ENCODE measurements at regions not wholly inside any gene's neighbourhood (a gene's known extent, or its start where the extent isn't known, plus 50 kb on each side); places are given as distances from the start of the nearest gene placed in this dataset.

DNA sequence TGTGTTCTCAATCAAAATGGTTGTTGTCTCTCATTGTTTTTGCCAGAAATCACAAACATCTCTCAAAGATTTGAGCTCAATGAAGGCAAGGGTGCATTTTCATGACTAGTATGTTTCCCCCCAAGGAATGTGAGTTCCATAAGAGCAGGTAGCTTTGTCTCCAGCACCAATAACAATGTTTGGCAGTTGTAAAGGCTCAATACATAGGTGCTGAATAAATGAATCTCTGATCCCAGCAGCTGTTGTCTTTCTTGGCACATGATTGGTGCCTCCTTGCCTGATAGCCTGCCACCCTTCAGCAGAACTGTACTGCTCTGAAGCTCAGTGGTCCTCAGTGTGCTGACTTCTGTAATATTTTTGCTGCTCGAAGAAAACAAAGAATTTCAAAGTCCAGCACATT is 103.1 kb upstream of the CDH11 start:
- no peak for DNase-seq (ENCODE audit: low read depth, low spot score)

DNA sequence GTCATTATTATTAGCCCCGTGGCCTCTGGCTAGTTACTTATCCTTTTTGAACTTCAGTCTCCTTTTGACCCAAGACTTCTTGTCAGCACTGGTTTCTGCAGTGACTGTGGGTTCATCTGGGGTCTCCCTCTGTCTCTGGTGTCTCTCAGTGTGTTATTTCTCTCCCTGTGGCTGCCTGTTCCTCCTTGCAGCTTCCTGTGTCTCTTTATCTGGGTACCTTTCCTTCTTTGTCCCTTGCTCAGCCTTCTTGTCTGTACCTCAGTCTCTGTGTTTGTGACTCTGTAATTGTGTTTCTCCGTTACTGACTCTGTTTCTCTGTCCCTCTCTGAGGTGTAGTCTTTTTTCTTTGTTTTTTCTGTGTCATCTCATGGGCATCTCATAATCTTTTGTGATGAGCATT is 102.6 kb upstream of the CDH11 start:
- no peak overlapping the region for H3K9ac ChIP-seq (ENCODE audit: insufficient read length)
- DNase-seq (ENCODE audit: low read depth, low spot score) = no peak
- H3K36me3 ChIP-seq (ENCODE audit: insufficient read depth, low read length) = no peaks in the 10 kb centered on the region

More for the DNA sequence above, 103.1 kb upstream of the CDH11 start:
- no peak overlapping the region for H3K9ac ChIP-seq (ENCODE audit: insufficient read length)
- no peak overlapping the region for H3K4me3 ChIP-seq
- TF ChIP-seq EZH2 (IDR thresholded peaks at IDR 0.05) (no peak), FOXP2 (optimal IDR thresholded peaks at IDR 0.05; ENCODE audit: control extremely low read depth, extremely low read length, insufficient read depth) (no peak), POLR2AphosphoS5 (IDR thresholded peaks at IDR 0.05; ENCODE audit: borderline replicate concordance, low read depth, low read length) (no peak)
- H3K36me3 ChIP-seq (ENCODE audit: insufficient read depth, low read length) = no peaks in the 10 kb centered on the region
- no peak overlapping the region for H3K27ac ChIP-seq
- no peaks in the 10 kb centered on the region for H3K9me3 ChIP-seq (ENCODE audit: low read depth, low read length)

DNA sequence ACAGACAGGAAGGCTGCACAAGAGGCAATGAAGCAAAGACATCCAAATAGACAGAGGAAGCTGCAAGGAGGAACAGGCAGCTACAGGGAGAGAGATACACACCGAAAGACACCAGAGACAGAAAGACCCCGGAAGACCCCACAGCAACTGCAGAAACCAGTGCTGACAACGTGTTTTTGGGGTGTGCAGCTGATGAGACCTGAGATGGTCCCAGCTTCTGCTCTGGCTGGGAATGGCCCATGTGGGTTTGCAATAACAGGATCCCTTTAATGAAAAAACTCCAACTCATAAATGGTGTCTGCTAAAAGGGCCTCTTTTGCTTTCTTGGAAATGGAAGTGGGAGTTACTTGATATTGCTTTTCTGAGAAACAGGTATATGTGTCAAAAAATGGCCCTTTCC is 101.5 kb upstream of the CDH11 start:
- Histone ChIP-seq H3K9ac (ENCODE audit: insufficient read length) (no peak overlapping the region), H3K27ac (no peak overlapping the region), H3K36me3 (ENCODE audit: insufficient read depth, low read length) (no peaks in the 10 kb centered on the region), H3K4me3 (no peak overlapping the region), H3K9me3 (ENCODE audit: low read depth, low read length) (no peaks in the 10 kb centered on the region)
- DNase-seq (ENCODE audit: low read depth, low spot score) = no peak
- TF ChIP-seq FOXP2 (optimal IDR thresholded peaks at IDR 0.05; ENCODE audit: control extremely low read depth, extremely low read length, insufficient read depth) (no peak), EZH2 (IDR thresholded peaks at IDR 0.05) (no peak), POLR2AphosphoS5 (IDR thresholded peaks at IDR 0.05; ENCODE audit: borderline replicate concordance, low read depth, low read length) (no peak)

More for the DNA sequence above, 102.6 kb upstream of the CDH11 start:
- Histone ChIP-seq H3K4me3 (no peak overlapping the region), H3K27ac (no peak overlapping the region), H3K9me3 (ENCODE audit: low read depth, low read length) (no peaks in the 10 kb centered on the region)
- no peak for TF ChIP-seq FOXP2 (optimal IDR thresholded peaks at IDR 0.05; ENCODE audit: control extremely low read depth, extremely low read length, insufficient read depth)
- TF ChIP-seq POLR2AphosphoS5 (IDR thresholded peaks at IDR 0.05; ENCODE audit: borderline replicate concordance, low read depth, low read length) = no peak
- TF ChIP-seq EZH2 (IDR thresholded peaks at IDR 0.05) = no peak

DNA sequence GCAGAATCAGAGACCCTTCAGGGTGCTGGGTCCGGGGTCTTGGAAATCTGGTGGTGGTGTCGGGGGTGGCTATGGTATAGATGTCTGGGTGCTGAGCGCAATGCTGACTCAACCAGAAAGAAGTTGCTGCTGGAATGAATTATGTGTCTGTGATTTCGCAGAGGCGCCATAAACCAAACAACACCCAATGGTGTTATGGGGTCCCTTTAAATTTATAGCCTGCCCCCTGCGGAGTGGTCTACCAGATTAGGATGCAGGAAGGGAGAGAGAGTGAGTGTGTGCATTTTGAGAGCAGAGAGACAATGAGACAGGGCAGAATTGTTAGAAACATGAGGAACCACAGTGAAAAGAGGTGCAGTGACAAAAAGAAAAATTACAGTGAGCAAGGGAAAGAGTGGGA is 100.7 kb upstream of the CDH11 start:
- H3K27ac ChIP-seq = no peak overlapping the region
- no peaks in the 10 kb centered on the region for H3K9me3 ChIP-seq (ENCODE audit: low read depth, low read length)
- no peak overlapping the region for H3K9ac ChIP-seq (ENCODE audit: insufficient read length)
- TF ChIP-seq FOXP2 (optimal IDR thresholded peaks at IDR 0.05; ENCODE audit: control extremely low read depth, extremely low read length, insufficient read depth) = no peak
- no peak for TF ChIP-seq EZH2 (IDR thresholded peaks at IDR 0.05)
- TF ChIP-seq POLR2AphosphoS5 (IDR thresholded peaks at IDR 0.05; ENCODE audit: borderline replicate concordance, low read depth, low read length) = no peak
- no peak for DNase-seq (ENCODE audit: low read depth, low spot score)
- H3K4me3 ChIP-seq = no peak overlapping the region
- no peaks in the 10 kb centered on the region for H3K36me3 ChIP-seq (ENCODE audit: insufficient read depth, low read length)

DNA sequence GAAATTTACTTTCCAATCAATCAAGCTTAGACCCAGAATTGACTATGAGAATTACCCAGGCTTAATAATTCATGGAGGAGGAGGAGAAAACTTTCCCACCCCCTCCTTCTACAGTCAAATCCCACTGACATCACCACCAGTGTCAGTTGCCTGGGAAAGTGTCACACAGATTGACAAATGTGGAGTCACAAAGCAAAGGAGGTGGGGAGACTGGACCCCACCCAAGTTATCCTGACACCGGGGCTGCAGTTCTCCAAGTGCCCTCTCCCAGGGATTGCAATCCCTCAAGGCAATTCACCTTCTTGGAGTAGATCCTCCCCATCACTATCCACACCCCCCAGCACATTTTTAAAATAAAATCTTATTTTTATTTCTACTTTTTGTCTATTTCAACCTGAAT is 100.2 kb upstream of the CDH11 start:
- Histone ChIP-seq H3K9me3 (ENCODE audit: low read depth, low read length) (no peaks in the 10 kb centered on the region), H3K27ac (no peak overlapping the region), H3K9ac (ENCODE audit: insufficient read length) (no peak overlapping the region), H3K36me3 (ENCODE audit: insufficient read depth, low read length) (no peaks in the 10 kb centered on the region), H3K4me3 (no peak overlapping the region)
- DNase-seq (ENCODE audit: low read depth, low spot score) = no peak
- TF ChIP-seq FOXP2 (optimal IDR thresholded peaks at IDR 0.05; ENCODE audit: control extremely low read depth, extremely low read length, insufficient read depth) (no peak), EZH2 (IDR thresholded peaks at IDR 0.05) (no peak), POLR2AphosphoS5 (IDR thresholded peaks at IDR 0.05; ENCODE audit: borderline replicate concordance, low read depth, low read length) (no peak)

DNA sequence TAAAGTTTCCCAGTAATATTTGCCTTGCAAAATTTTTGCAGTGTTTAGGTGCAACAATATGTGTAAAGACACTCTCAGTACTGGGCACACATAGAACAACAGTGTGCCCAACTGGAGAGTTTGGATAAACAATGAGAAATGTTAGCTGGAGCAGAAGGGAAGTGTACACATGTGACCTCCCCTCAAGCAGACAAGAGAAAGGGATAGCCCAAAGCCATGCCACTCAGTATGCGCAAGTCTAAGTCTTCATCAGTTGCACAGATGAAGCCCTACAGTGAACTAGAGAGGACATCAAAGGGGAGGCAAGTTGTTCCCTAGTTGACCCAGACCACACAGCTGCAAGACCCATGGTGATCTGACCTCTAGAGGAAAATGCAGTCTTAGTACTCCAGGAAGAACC is 97.9 kb upstream of the CDH11 start:
- Histone ChIP-seq H3K4me3 (no peak overlapping the region), H3K9me3 (ENCODE audit: low read depth, low read length) (no peaks in the 10 kb centered on the region), H3K27ac (no peak overlapping the region), H3K36me3 (ENCODE audit: insufficient read depth, low read length) (no peaks in the 10 kb centered on the region), H3K9ac (ENCODE audit: insufficient read length) (no peak overlapping the region)
- no peak for DNase-seq (ENCODE audit: low read depth, low spot score)
- TF ChIP-seq FOXP2 (optimal IDR thresholded peaks at IDR 0.05; ENCODE audit: control extremely low read depth, extremely low read length, insufficient read depth) = no peak
- TF ChIP-seq POLR2AphosphoS5 (IDR thresholded peaks at IDR 0.05; ENCODE audit: borderline replicate concordance, low read depth, low read length) = no peak
- TF ChIP-seq EZH2 (IDR thresholded peaks at IDR 0.05) = no peak

DNA sequence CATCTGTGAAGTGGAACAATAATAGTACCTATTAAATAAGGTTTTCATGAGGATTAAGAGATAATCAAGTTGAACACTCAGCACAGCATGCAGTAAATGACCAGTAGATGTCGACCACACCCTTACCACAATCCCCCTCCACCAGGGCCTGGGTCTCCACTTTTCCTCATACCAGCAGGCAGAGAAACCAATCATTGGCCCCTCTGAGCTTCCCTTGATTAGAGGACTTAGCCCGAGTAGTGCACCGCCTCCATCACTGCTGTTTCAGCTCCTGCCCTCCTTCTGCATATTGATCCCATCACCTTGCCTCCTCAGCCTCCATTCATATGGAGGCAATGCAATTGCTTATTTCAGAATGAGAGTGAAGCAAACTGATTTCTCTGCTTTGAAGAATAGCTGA is 96.5 kb upstream of the CDH11 start:
- Histone ChIP-seq H3K9ac (ENCODE audit: insufficient read length) (no peak overlapping the region), H3K4me3 (no peak overlapping the region), H3K36me3 (ENCODE audit: insufficient read depth, low read length) (no peaks in the 10 kb centered on the region), H3K27ac (no peak overlapping the region), H3K9me3 (ENCODE audit: low read depth, low read length) (no peaks in the 10 kb centered on the region)
- no peak for DNase-seq (ENCODE audit: low read depth, low spot score)
- no peak for TF ChIP-seq FOXP2 (optimal IDR thresholded peaks at IDR 0.05; ENCODE audit: control extremely low read depth, extremely low read length, insufficient read depth)
- no peak for TF ChIP-seq EZH2 (IDR thresholded peaks at IDR 0.05)
- TF ChIP-seq POLR2AphosphoS5 (IDR thresholded peaks at IDR 0.05; ENCODE audit: borderline replicate concordance, low read depth, low read length) = no peak

DNA sequence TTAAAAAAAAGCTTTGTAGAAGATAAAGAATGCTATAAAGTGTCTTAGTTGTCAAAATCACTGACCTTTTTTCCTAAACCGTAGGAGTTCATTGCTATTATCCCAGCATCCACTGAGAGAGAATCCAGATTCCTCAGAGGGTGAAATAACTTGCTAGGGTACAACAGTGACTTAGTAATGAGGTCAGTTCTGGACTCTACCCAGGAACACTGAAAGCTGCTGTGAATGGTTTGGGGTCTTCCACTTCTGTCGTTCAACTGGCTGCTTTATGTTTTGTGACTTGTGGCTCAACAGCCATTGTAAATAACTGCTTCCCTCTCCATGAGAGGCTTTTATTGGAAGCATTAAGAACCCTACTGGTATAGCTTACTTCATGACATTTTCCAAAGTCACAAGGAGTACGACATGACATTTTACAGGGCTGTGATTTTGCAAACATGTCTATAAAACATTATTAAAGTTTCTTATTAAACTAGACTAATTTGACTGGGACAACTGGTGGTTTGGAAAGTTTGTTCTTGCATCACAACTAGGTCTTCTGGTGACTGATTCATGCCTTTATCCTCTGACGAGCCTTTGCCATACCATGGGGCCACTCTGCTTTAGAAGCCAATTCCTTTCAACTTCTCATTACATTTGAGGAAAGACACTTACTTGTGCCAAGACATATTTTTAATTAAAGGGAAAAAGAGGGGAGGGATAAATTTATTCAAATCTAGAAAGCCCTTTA is 92.2 kb upstream of the CDH11 start:
- no peak for DNase-seq (ENCODE audit: low read depth, low spot score)
- Histone ChIP-seq H3K36me3 (ENCODE audit: insufficient read depth, low read length) (no peaks in the 10 kb centered on the region), H3K4me3 (no peak overlapping the region), H3K9ac (ENCODE audit: insufficient read length) (no peak overlapping the region), H3K27ac (no peak overlapping the region), H3K9me3 (ENCODE audit: low read depth, low read length) (no peaks in the 10 kb centered on the region)
- TF ChIP-seq POLR2AphosphoS5 (IDR thresholded peaks at IDR 0.05; ENCODE audit: borderline replicate concordance, low read depth, low read length) (no peak), FOXP2 (optimal IDR thresholded peaks at IDR 0.05; ENCODE audit: control extremely low read depth, extremely low read length, insufficient read depth) (no peak), EZH2 (IDR thresholded peaks at IDR 0.05) (no peak)

DNA sequence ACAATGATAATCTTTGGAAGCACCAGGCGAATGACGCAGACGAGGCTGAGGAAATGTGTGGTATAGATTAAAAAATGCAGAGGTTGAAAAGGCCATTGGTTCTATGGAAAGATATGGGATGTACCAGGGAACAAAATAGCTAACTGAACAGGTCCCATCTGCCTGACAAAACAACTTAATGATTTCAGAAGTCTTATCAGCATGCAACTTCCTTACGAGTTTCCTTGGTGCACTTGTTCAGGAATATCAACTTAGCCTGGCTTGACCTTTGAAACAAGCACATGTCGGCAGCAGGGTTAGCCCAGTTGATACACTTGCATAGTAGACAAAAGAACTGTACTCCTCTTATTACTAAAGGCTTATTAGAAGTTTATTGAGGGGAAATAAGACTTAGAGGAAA is 90.9 kb upstream of the CDH11 start:
- no peak overlapping the region for H3K4me3 ChIP-seq

More for the DNA sequence above, 90.9 kb upstream of the CDH11 start:
- Histone ChIP-seq H3K9me3 (ENCODE audit: low read depth, low read length) (no peaks in the 10 kb centered on the region), H3K9ac (ENCODE audit: insufficient read length) (no peak overlapping the region), H3K27ac (no peak overlapping the region), H3K36me3 (ENCODE audit: insufficient read depth, low read length) (no peaks in the 10 kb centered on the region)
- TF ChIP-seq POLR2AphosphoS5 (IDR thresholded peaks at IDR 0.05; ENCODE audit: borderline replicate concordance, low read depth, low read length) (no peak), EZH2 (IDR thresholded peaks at IDR 0.05) (no peak), FOXP2 (optimal IDR thresholded peaks at IDR 0.05; ENCODE audit: control extremely low read depth, extremely low read length, insufficient read depth) (no peak)
- DNase-seq (ENCODE audit: low read depth, low spot score) = no peak
